ENCODE measurements at regions not wholly inside any gene's neighbourhood (a gene's known extent, or its start where the extent isn't known, plus 50 kb on each side); places are given as distances from the start of the nearest gene placed in this dataset.
"Not testable (repeated sequence)": the region's sequence is repeated elsewhere in the genome, so short reads cannot be mapped to it uniquely, and the experiment has no call there.

GRCh38 chr1:34367954-34368353, 191.2 kb downstream of the C1orf94 start:
- H3K4me2 ChIP-seq, result no peak overlapping the region
- no peaks in the 10 kb centered on the region for H3K27me3 ChIP-seq
- TF ChIP-seq EZH2 (IDR thresholded peaks at IDR 0.05; ENCODE audit: borderline replicate concordance), result no peak
- TF ChIP-seq EZH2phosphoT487 (IDR thresholded peaks at IDR 0.05; ENCODE audit: low read depth, severe bottlenecking, unreplicated experiment), result no peak
- TF ChIP-seq, protein P1, sequence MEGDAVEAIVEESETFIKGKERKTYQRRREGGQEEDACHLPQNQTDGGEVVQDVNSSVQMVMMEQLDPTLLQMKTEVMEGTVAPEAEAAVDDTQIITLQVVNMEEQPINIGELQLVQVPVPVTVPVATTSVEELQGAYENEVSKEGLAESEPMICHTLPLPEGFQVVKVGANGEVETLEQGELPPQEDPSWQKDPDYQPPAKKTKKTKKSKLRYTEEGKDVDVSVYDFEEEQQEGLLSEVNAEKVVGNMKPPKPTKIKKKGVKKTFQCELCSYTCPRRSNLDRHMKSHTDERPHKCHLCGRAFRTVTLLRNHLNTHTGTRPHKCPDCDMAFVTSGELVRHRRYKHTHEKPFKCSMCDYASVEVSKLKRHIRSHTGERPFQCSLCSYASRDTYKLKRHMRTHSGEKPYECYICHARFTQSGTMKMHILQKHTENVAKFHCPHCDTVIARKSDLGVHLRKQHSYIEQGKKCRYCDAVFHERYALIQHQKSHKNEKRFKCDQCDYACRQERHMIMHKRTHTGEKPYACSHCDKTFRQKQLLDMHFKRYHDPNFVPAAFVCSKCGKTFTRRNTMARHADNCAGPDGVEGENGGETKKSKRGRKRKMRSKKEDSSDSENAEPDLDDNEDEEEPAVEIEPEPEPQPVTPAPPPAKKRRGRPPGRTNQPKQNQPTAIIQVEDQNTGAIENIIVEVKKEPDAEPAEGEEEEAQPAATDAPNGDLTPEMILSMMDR (IDR thresholded peaks at IDR 0.05; ENCODE audit: poor library complexity), result no peak
- H3K9me2 ChIP-seq (replicated peaks; ENCODE audit: insufficient read depth), result no peaks in the 10 kb centered on the region
- H2AFZ ChIP-seq, result no peak overlapping the region
- H3K4me3 ChIP-seq, result no peak overlapping the region
- no peak overlapping the region for H3K27ac ChIP-seq
- H3K9me3 ChIP-seq (ENCODE audit: low read depth), result no peaks in the 10 kb centered on the region
- no peaks in the 10 kb centered on the region for H4K20me1 ChIP-seq (ENCODE audit: insufficient read depth, poor library complexity, severe bottlenecking)
- DNase-seq (ENCODE audit: low spot score), result no peak
- H3K36me3 ChIP-seq (replicated peaks; ENCODE audit: insufficient read depth, low read depth), result no peaks in the 10 kb centered on the region
- H3K79me2 ChIP-seq, result no peaks in the 10 kb centered on the region
- 69% methylated on average over 6 of the region's 6 CpGs for WGBS (ENCODE audit: low lambda C conversion rate, missing lambda C conversion rate)
- no peaks in the 10 kb centered on the region for H3K4me1 ChIP-seq (ENCODE audit: insufficient read depth)

GRCh38 chr1:34369701-34370455, 193.2 kb downstream of the C1orf94 start:
- H3K36me3 ChIP-seq (replicated peaks; ENCODE audit: insufficient read depth, low read depth), result no peaks in the 10 kb centered on the region
- H2AFZ ChIP-seq, result no peak overlapping the region
- H3K27ac ChIP-seq, result no peak overlapping the region
- no peaks in the 10 kb centered on the region for H3K4me1 ChIP-seq (ENCODE audit: insufficient read depth)
- H3K9me3 ChIP-seq (ENCODE audit: low read depth), result no peaks in the 10 kb centered on the region
- H3K4me3 ChIP-seq, result no peak overlapping the region
- DNase-seq (ENCODE audit: low spot score), result no peak
- no peaks in the 10 kb centered on the region for H3K79me2 ChIP-seq
- no peak overlapping the region for H3K4me2 ChIP-seq
- 91% methylated on average over 10 of the region's 10 CpGs for WGBS (ENCODE audit: low lambda C conversion rate, missing lambda C conversion rate)
- no peaks in the 10 kb centered on the region for H3K9me2 ChIP-seq (replicated peaks; ENCODE audit: insufficient read depth)
- H3K27me3 ChIP-seq, result no peaks in the 10 kb centered on the region
- no peaks in the 10 kb centered on the region for H4K20me1 ChIP-seq (ENCODE audit: insufficient read depth, poor library complexity, severe bottlenecking)
- no peak for TF ChIP-seq EZH2 (IDR thresholded peaks at IDR 0.05; ENCODE audit: borderline replicate concordance)
- TF ChIP-seq, protein P1 (IDR thresholded peaks at IDR 0.05; ENCODE audit: poor library complexity), result no peak
- TF ChIP-seq EZH2phosphoT487 (IDR thresholded peaks at IDR 0.05; ENCODE audit: low read depth, severe bottlenecking, unreplicated experiment), result no peak

GRCh38 chr1:34370748-34371147, 194.0 kb downstream of the C1orf94 start:
- DNase-seq (ENCODE audit: low spot score), result no peak
- TF ChIP-seq, protein P1 (IDR thresholded peaks at IDR 0.05; ENCODE audit: poor library complexity), result no peak
- TF ChIP-seq EZH2phosphoT487 (IDR thresholded peaks at IDR 0.05; ENCODE audit: low read depth, severe bottlenecking, unreplicated experiment) (no peak), EZH2 (IDR thresholded peaks at IDR 0.05; ENCODE audit: borderline replicate concordance) (no peak)
- Histone ChIP-seq H4K20me1 (ENCODE audit: insufficient read depth, poor library complexity, severe bottlenecking) (no peaks in the 10 kb centered on the region), H3K36me3 (replicated peaks; ENCODE audit: insufficient read depth, low read depth) (no peaks in the 10 kb centered on the region), H3K4me2 (no peak overlapping the region), H3K27ac (no peak overlapping the region), H3K4me3 (no peak overlapping the region), H3K9me3 (ENCODE audit: low read depth) (no peaks in the 10 kb centered on the region), H3K79me2 (no peaks in the 10 kb centered on the region), H3K4me1 (ENCODE audit: insufficient read depth) (no peaks in the 10 kb centered on the region), H2AFZ (no peak overlapping the region), H3K9me2 (replicated peaks; ENCODE audit: insufficient read depth) (no peaks in the 10 kb centered on the region), H3K27me3 (peaks cover 4% of the 10 kb centered on the region)
- WGBS (ENCODE audit: low lambda C conversion rate, missing lambda C conversion rate), result 84% methylated on average over 4 of the region's 4 CpGs

DNA sequence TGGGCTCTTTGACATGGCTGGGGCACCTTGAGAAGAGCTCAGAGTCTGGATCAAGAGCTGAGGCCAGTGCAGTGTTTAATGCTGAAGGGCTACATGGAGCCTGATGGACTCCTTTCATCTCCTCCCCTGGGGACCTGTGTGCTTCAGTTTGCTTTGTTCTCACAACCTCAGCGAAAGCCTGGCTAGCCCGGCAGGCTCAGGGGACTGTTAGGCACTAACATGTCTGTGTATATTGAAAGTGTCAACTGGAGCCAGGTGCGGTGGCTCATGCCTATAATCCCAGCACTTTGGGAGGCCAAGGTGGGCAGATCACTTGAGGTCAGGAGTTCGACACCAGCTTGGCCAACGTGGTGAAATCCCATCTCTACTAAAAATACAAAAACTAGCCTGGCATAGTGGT, 194.5 kb downstream of the C1orf94 start:
- H2AFZ ChIP-seq; H3K36me3 ChIP-seq (replicated peaks; ENCODE audit: insufficient read depth, low read depth); DNase-seq (ENCODE audit: low spot score); H3K4me1 ChIP-seq (ENCODE audit: insufficient read depth); H3K79me2 ChIP-seq; H3K27me3 ChIP-seq; H4K20me1 ChIP-seq (ENCODE audit: insufficient read depth, poor library complexity, severe bottlenecking); H3K4me3 ChIP-seq; H3K9me3 ChIP-seq (ENCODE audit: low read depth); H3K4me2 ChIP-seq; H3K9me2 ChIP-seq (replicated peaks; ENCODE audit: insufficient read depth); H3K27ac ChIP-seq: not testable (repeated sequence)
- 73% methylated on average over 5 of the region's 5 CpGs for WGBS (ENCODE audit: low lambda C conversion rate, missing lambda C conversion rate)

All from hepatocyte (in vitro differentiated cells).